ENCODE measurements at regions not wholly inside any gene's neighbourhood (a gene's known extent, or its start where the extent isn't known, plus 50 kb on each side); places are given as distances from the start of the nearest gene placed in this dataset.

- no peak for TF ChIP-seq EZH2 (IDR thresholded peaks at IDR 0.05; ENCODE audit: borderline replicate concordance, low read depth, low read length, severe bottlenecking)
- TF ChIP-seq, protein P1, sequence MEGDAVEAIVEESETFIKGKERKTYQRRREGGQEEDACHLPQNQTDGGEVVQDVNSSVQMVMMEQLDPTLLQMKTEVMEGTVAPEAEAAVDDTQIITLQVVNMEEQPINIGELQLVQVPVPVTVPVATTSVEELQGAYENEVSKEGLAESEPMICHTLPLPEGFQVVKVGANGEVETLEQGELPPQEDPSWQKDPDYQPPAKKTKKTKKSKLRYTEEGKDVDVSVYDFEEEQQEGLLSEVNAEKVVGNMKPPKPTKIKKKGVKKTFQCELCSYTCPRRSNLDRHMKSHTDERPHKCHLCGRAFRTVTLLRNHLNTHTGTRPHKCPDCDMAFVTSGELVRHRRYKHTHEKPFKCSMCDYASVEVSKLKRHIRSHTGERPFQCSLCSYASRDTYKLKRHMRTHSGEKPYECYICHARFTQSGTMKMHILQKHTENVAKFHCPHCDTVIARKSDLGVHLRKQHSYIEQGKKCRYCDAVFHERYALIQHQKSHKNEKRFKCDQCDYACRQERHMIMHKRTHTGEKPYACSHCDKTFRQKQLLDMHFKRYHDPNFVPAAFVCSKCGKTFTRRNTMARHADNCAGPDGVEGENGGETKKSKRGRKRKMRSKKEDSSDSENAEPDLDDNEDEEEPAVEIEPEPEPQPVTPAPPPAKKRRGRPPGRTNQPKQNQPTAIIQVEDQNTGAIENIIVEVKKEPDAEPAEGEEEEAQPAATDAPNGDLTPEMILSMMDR (IDR thresholded peaks at IDR 0.05; ENCODE audit: borderline replicate concordance, extremely low read depth, low read length, poor library complexity, severe bottlenecking), result no peak
Observed at GRCh38 chr14:87207756-87208155, 785.2 kb downstream of the GALC start.
